ENCODE measurements at regions not wholly inside any gene's neighbourhood (a gene's known extent, or its start where the extent isn't known, plus 50 kb on each side); places are given as distances from the start of the nearest gene placed in this dataset.

DNA sequence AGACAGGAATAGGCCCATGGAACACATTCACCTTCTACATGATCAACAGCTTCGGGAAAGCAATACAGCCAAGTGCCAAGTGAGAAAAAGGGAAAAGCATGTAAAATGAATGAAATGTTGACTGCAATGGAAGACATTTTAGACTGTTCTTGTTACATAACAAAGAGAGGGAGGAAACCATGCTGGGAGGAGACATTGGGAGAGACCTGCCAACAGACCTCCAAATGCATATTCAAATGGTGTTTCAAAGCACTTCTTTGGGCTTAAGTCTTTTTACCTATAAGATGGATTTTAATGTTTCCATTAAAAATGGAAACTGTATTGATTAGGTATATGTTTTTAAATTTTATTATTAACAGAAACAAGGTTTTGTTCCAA is 350.0 kb upstream of the THBS1 start:
- Histone ChIP-seq H3K4me3 (ENCODE audit: low read depth in 1 of 2, low read length in 2 of 2) (peak overlapping the region in 1 of 2 donors; percentile 2), H3K4me1 (ENCODE audit: insufficient read depth, low read length) (peaks cover 19% of the 10 kb centered on the region), H3K9me3 (ENCODE audit: low read length) (no peaks in the 10 kb centered on the region)

DNA sequence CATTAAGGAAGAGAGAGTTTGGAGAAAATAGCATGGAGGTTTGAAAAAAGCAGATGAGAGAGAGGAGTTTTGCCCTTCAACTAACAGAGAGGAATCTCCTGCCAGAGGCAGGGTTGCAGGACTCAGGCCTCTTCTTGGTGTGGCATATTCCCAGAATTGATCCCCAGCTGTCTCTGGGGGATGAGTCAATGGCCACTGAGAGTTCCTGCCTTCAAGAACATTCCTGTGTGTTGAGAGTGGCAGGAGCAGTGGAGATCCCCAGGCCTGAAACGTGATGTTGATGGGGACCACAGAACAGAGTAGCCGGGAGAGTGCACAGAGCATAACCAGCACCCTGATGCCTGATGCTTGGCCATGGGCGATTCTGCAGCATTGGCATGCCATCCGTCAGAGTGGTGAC is 348.4 kb upstream of the THBS1 start:
- no peaks in the 10 kb centered on the region for H3K36me3 ChIP-seq (ENCODE audit: insufficient read depth, low read length)
- H3K4me3 ChIP-seq (ENCODE audit: low read depth in 1 of 2, low read length in 2 of 2) = no peak overlapping the region
- no peak overlapping the region for H3K9ac ChIP-seq (ENCODE audit: low read length)
- H3K27me3 ChIP-seq (ENCODE audit: control insufficient read depth in 1 of 2, insufficient read depth in 2 of 2, low read length in 2 of 2) = no peaks in the 10 kb centered on the region
- H3K9me3 ChIP-seq (ENCODE audit: low read length) = no peaks in the 10 kb centered on the region
- H3K27ac ChIP-seq (ENCODE audit: low read depth, low read length) = no peak overlapping the region
- peaks cover 19% of the 10 kb centered on the region for H3K4me1 ChIP-seq (ENCODE audit: insufficient read depth, low read length)

More for the DNA sequence above, 350.0 kb upstream of the THBS1 start:
- H3K9ac ChIP-seq (ENCODE audit: low read length) = no peak overlapping the region
- no peaks in the 10 kb centered on the region for H3K36me3 ChIP-seq (ENCODE audit: insufficient read depth, low read length)
- H3K27me3 ChIP-seq (ENCODE audit: control insufficient read depth in 1 of 2, insufficient read depth in 2 of 2, low read length in 2 of 2) = no peaks in the 10 kb centered on the region
- no peak overlapping the region for H3K27ac ChIP-seq (ENCODE audit: low read depth, low read length)

DNA sequence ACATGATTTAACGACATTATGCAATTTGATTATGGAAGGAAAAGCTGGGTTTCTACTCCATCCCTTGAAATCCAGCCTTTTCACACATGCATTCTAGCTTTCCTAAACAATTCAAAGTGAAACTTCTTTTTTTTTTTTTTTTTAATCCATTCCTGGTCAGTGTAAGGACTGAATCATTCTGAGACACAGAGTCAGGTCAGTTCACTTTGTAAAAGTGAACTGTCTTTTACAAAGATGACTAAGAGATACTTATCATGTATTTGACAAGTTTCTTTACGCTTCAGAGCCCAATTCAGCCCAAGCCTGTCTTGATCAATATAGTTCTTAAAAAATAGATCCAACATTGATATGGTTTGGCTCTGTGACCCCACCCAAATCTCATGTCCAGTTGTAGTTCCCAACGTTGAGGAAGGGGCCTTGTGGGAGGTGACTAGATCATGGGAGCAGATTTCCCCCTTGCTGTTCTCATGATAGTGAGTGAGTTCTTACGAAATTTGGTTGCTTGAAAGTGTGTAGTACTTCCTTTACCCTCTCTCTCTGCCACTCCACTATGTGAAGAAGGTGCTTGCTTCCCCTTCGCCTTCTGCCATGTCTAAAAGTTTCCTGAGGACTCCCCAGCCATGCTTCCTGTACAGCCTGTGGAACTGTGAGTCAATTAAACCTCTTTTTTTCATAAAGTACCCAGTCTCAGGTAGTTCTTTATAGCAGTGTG is 345.6 kb upstream of the THBS1 start:
- Histone ChIP-seq H3K9me3 (ENCODE audit: low read length) (no peaks in the 10 kb centered on the region), H3K4me3 (ENCODE audit: low read depth in 1 of 2, low read length in 2 of 2) (no peak overlapping the region), H3K4me1 (ENCODE audit: insufficient read depth, low read length) (peaks cover 14% of the 10 kb centered on the region), H3K9ac (ENCODE audit: low read length) (no peak overlapping the region), H3K27me3 (ENCODE audit: control insufficient read depth in 1 of 2, insufficient read depth in 2 of 2, low read length in 2 of 2) (no peaks in the 10 kb centered on the region), H3K36me3 (ENCODE audit: insufficient read depth, low read length) (no peaks in the 10 kb centered on the region), H3K27ac (ENCODE audit: low read depth, low read length) (no peak overlapping the region)

DNA sequence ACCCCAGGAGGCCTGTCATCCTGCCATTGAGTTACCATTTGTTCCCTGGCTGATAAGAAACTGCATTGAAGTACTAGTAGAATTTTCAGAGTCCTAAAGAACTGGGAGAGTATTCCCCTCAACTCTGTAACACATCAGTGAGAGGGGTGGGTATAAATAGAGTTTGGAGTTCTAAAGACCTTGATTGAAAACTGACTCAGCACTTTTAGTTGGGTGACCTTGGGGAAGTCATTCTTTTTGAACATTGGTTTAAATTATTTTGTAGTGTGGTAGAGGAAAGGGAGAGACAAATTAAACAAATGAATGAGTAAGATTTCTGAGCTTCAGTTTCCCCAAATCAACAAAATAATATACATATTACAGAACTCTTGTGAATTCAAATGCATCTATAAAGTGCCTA is 344.5 kb upstream of the THBS1 start:
- no peak overlapping the region for H3K27ac ChIP-seq (ENCODE audit: low read depth, low read length)
- H3K9me3 ChIP-seq (ENCODE audit: low read length) = no peaks in the 10 kb centered on the region
- no peaks in the 10 kb centered on the region for H3K36me3 ChIP-seq (ENCODE audit: insufficient read depth, low read length)
- no peaks in the 10 kb centered on the region for H3K27me3 ChIP-seq (ENCODE audit: control insufficient read depth in 1 of 2, insufficient read depth in 2 of 2, low read length in 2 of 2)
- peaks cover 4% of the 10 kb centered on the region for H3K4me1 ChIP-seq (ENCODE audit: insufficient read depth, low read length)
- H3K4me3 ChIP-seq (ENCODE audit: low read depth in 1 of 2, low read length in 2 of 2) = no peak overlapping the region
- no peak overlapping the region for H3K9ac ChIP-seq (ENCODE audit: low read length)

DNA sequence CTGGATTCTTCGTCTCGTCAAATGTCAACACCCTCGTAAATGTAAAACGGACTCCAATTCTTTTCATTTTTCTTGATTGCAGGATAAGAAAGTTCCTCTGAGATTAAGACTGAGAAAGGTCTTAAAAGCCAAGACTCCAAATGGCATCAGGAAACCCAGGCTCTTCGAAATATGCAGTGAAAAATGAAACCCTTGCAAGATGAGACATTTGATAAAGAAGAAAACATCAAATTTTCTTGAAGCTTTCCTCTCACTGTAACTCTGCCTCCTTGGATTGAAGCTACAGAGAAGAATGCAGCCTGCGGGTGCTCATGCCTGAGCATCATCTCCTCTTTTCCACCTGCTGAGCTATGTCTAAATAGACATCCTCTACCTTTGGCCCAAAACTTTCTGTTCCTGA is 342.4 kb upstream of the THBS1 start:
- H3K9me3 ChIP-seq (ENCODE audit: low read length) = no peaks in the 10 kb centered on the region
- no peak overlapping the region for H3K4me3 ChIP-seq (ENCODE audit: low read depth in 1 of 2, low read length in 2 of 2)
- H3K9ac ChIP-seq (ENCODE audit: low read length) = no peak overlapping the region
- no peaks in the 10 kb centered on the region for H3K27me3 ChIP-seq (ENCODE audit: control insufficient read depth in 1 of 2, insufficient read depth in 2 of 2, low read length in 2 of 2)
- H3K4me1 ChIP-seq (ENCODE audit: insufficient read depth, low read length) = no peaks in the 10 kb centered on the region
- H3K27ac ChIP-seq (ENCODE audit: low read depth, low read length) = no peak overlapping the region
- H3K36me3 ChIP-seq (ENCODE audit: insufficient read depth, low read length) = no peaks in the 10 kb centered on the region

DNA sequence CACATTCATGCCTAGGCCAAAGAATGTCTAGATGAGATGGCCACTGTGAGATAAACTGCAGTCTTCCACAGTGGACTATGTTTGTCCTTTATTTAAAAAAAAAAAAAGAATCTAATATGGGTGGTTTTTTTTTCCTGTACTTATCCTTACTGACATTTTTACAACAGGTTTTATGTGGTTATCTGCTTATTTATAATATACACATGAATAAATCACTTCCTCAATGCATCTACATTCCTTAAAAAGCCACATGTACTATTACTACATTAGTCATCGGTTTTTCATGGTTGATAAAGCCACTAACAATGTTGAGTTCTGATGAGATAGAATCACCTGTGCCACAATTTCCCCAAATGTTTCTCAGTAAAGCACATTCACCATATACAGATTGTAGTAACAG is 341.3 kb upstream of the THBS1 start:
- no peak overlapping the region for H3K9ac ChIP-seq (ENCODE audit: low read length)
- no peaks in the 10 kb centered on the region for H3K4me1 ChIP-seq (ENCODE audit: insufficient read depth, low read length)
- H3K9me3 ChIP-seq (ENCODE audit: low read length) = no peaks in the 10 kb centered on the region
- H3K4me3 ChIP-seq (ENCODE audit: low read depth in 1 of 2, low read length in 2 of 2) = no peak overlapping the region
- no peak overlapping the region for H3K27ac ChIP-seq (ENCODE audit: low read depth, low read length)
- H3K36me3 ChIP-seq (ENCODE audit: insufficient read depth, low read length) = no peaks in the 10 kb centered on the region
- no peaks in the 10 kb centered on the region for H3K27me3 ChIP-seq (ENCODE audit: control insufficient read depth in 1 of 2, insufficient read depth in 2 of 2, low read length in 2 of 2)

DNA sequence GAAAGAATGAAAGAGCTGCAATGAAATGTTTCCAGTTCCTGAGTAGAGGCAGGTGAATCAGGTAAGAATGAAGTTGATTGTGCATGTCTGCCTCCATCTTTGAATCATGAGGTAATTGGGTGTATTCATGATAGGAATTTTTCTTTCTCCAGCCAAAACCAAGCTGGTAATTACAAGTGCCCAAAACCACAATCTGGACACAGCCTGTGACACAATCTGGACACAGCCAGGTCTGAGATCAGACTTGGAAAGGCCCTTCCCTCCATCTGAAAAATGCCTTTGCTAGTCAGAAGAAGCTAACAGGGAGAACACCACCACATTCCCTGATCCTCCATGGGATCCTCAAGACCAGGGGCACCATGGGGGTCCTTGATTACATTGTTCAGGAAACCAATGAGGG is 338.5 kb upstream of the THBS1 start:
- Histone ChIP-seq H3K4me1 (ENCODE audit: insufficient read depth, low read length) (no peaks in the 10 kb centered on the region), H3K9ac (ENCODE audit: low read length) (no peak overlapping the region), H3K9me3 (ENCODE audit: low read length) (no peaks in the 10 kb centered on the region), H3K27ac (ENCODE audit: low read depth, low read length) (no peak overlapping the region), H3K36me3 (ENCODE audit: insufficient read depth, low read length) (no peaks in the 10 kb centered on the region), H3K27me3 (ENCODE audit: control insufficient read depth in 1 of 2, insufficient read depth in 2 of 2, low read length in 2 of 2) (no peaks in the 10 kb centered on the region), H3K4me3 (ENCODE audit: low read depth in 1 of 2, low read length in 2 of 2) (no peak overlapping the region)

DNA sequence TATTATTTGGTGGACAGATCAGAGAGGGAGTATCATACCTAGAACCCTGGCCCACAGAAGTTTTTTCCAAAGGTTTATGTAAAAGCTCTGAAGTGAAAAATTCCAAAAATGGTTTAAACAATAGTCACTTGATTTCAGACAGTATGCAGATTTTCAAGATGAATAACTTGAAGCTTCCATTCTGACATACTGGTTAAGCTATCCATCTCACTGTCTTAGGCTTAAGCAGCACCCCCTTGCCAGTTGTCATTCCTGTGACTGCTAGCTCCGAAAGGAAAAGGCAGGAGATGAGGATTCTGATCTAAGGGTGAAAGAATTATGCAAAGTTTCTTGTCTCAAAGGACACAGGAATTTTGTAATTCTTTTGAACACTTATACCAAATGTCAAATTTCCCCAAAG is 337.5 kb upstream of the THBS1 start:
- Histone ChIP-seq H3K4me1 (ENCODE audit: insufficient read depth, low read length) (no peaks in the 10 kb centered on the region), H3K9me3 (ENCODE audit: low read length) (no peaks in the 10 kb centered on the region), H3K9ac (ENCODE audit: low read length) (no peak overlapping the region), H3K27me3 (ENCODE audit: control insufficient read depth in 1 of 2, insufficient read depth in 2 of 2, low read length in 2 of 2) (no peaks in the 10 kb centered on the region), H3K27ac (ENCODE audit: low read depth, low read length) (no peak overlapping the region), H3K4me3 (ENCODE audit: low read depth in 1 of 2, low read length in 2 of 2) (no peak overlapping the region), H3K36me3 (ENCODE audit: insufficient read depth, low read length) (no peaks in the 10 kb centered on the region)

DNA sequence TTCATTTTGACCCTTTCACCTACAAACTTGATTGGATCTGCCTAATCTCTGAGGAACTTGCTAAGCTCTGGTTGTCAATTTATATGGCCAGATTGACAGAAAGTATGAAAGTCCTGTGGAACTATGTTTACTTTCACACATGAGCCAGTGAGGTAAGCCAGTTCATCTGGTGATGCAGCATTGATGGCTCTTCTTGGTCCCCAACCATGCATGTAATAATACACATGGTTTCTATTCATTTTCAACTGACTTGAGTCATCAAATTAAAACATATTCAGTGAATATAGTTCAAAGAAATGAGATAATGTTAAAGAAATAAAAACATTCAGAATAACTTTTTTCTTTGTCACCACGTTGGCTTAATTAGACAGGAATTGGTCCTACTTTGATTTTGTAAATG is 336.1 kb upstream of the THBS1 start:
- H3K27ac ChIP-seq (ENCODE audit: low read depth, low read length) = no peak overlapping the region
- no peaks in the 10 kb centered on the region for H3K9me3 ChIP-seq (ENCODE audit: low read length)
- H3K36me3 ChIP-seq (ENCODE audit: insufficient read depth, low read length) = no peaks in the 10 kb centered on the region
- H3K4me1 ChIP-seq (ENCODE audit: insufficient read depth, low read length) = no peaks in the 10 kb centered on the region
- no peak overlapping the region for H3K4me3 ChIP-seq (ENCODE audit: low read depth in 1 of 2, low read length in 2 of 2)
- H3K27me3 ChIP-seq (ENCODE audit: control insufficient read depth in 1 of 2, insufficient read depth in 2 of 2, low read length in 2 of 2) = no peaks in the 10 kb centered on the region
- no peak overlapping the region for H3K9ac ChIP-seq (ENCODE audit: low read length)

DNA sequence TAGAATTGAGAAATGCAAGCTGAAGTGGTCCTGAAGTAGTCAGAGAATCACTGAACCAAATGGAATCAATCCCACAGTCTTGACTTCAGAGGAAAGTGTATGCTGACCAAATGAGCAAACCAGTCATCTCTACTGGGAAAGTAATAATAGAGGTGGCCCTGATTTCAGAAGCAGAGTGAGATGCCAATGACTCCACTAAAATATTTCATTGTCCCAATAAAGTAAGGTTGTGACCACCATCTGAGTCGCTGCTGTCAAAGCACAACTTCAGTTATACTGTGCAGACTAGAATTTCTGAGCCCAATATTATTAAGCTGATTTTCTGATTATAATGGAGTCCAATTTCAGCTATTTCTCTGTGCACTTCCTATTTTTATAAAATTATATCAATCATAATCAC is 334.4 kb upstream of the THBS1 start:
- H3K4me1 ChIP-seq (ENCODE audit: insufficient read depth, low read length) = no peaks in the 10 kb centered on the region
- H3K36me3 ChIP-seq (ENCODE audit: insufficient read depth, low read length) = no peaks in the 10 kb centered on the region

DNA sequence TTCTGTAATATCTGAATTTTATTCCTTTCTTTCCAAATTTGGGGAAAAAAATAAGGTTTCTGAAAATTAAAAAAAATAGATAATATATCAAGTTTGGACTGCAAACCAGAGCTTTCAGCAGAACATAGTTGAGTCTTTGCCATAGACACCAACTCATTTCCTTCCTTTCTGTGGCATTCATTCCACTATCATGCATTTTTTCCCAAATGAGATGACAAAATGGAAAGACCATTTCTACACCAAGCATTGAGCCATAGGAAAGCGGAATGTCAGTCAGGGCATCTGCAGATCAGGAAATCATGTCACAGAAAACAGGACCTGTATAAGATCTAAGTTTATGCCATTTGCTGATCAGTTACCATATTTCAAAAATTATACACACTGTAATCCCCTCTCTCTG is 333.3 kb upstream of the THBS1 start:
- Histone ChIP-seq H3K27me3 (ENCODE audit: control insufficient read depth in 1 of 2, insufficient read depth in 2 of 2, low read length in 2 of 2) (no peaks in the 10 kb centered on the region), H3K9me3 (ENCODE audit: low read length) (no peaks in the 10 kb centered on the region), H3K9ac (ENCODE audit: low read length) (no peak overlapping the region), H3K4me1 (ENCODE audit: insufficient read depth, low read length) (no peaks in the 10 kb centered on the region), H3K27ac (ENCODE audit: low read depth, low read length) (no peak overlapping the region), H3K36me3 (ENCODE audit: insufficient read depth, low read length) (no peaks in the 10 kb centered on the region), H3K4me3 (ENCODE audit: low read depth in 1 of 2, low read length in 2 of 2) (no peak overlapping the region)

More for the DNA sequence above, 334.4 kb upstream of the THBS1 start:
- Histone ChIP-seq H3K4me3 (ENCODE audit: low read depth in 1 of 2, low read length in 2 of 2) (no peak overlapping the region), H3K27ac (ENCODE audit: low read depth, low read length) (no peak overlapping the region), H3K9ac (ENCODE audit: low read length) (no peak overlapping the region), H3K9me3 (ENCODE audit: low read length) (no peaks in the 10 kb centered on the region), H3K27me3 (ENCODE audit: control insufficient read depth in 1 of 2, insufficient read depth in 2 of 2, low read length in 2 of 2) (no peaks in the 10 kb centered on the region)

DNA sequence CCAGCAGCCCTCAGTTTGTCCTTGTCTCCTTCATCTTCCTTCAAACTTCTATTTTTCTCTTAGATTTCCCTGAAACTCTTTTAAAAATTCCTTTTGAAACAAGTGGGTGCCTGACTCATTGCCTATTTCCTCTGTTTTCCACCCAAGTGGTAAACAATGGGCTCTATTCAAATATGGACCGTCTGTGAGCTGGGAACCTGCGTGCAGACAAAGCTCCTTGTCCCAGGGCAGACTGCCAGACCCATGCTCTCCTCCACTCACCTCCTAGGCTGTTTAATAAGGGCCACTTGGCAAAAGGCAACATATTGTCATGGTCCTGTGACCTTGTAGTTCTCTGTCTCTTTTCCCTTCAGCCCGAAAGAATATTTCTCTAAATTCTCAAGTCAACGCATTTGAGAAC is 332.7 kb upstream of the THBS1 start:
- Histone ChIP-seq H3K4me1 (ENCODE audit: insufficient read depth, low read length) (no peaks in the 10 kb centered on the region), H3K9me3 (ENCODE audit: low read length) (no peaks in the 10 kb centered on the region), H3K36me3 (ENCODE audit: insufficient read depth, low read length) (no peaks in the 10 kb centered on the region), H3K27ac (ENCODE audit: low read depth, low read length) (no peak overlapping the region), H3K9ac (ENCODE audit: low read length) (no peak overlapping the region), H3K27me3 (ENCODE audit: control insufficient read depth in 1 of 2, insufficient read depth in 2 of 2, low read length in 2 of 2) (no peaks in the 10 kb centered on the region), H3K4me3 (ENCODE audit: low read depth in 1 of 2, low read length in 2 of 2) (no peak overlapping the region)
